ENCODE measurements at regions not wholly inside any gene's neighbourhood (a gene's known extent, or its start where the extent isn't known, plus 50 kb on each side); places are given as distances from the start of the nearest gene placed in this dataset.

GRCh38 chr1:201622353-201622752, 83.4 kb downstream of the NAV1 start:
- Histone ChIP-seq H3K36me3 (ENCODE audit: insufficient read depth) (no peaks in the 10 kb centered on the region), H3K4me1 (ENCODE audit: insufficient read depth) (peaks cover 1% of the 10 kb centered on the region), H3K27ac (ENCODE audit: low read depth) (no peak overlapping the region), H3K4me3 (ENCODE audit: low read depth, low read length) (no peak overlapping the region)
- 80% methylated on average over 4 of the region's 4 CpGs for WGBS
- DNase-seq (ENCODE audit: extremely low spot score), result no peak

GRCh38 chr1:201622824-201623223, 83.9 kb downstream of the NAV1 start:
- Histone ChIP-seq H3K36me3 (ENCODE audit: insufficient read depth) (no peaks in the 10 kb centered on the region), H3K4me3 (ENCODE audit: low read depth, low read length) (no peak overlapping the region), H3K4me1 (ENCODE audit: insufficient read depth) (peaks cover 1% of the 10 kb centered on the region), H3K27ac (ENCODE audit: low read depth) (no peak overlapping the region)
- 92% methylated on average over 15 of the region's 15 CpGs for WGBS
- no peak for DNase-seq (ENCODE audit: extremely low spot score)

DNA sequence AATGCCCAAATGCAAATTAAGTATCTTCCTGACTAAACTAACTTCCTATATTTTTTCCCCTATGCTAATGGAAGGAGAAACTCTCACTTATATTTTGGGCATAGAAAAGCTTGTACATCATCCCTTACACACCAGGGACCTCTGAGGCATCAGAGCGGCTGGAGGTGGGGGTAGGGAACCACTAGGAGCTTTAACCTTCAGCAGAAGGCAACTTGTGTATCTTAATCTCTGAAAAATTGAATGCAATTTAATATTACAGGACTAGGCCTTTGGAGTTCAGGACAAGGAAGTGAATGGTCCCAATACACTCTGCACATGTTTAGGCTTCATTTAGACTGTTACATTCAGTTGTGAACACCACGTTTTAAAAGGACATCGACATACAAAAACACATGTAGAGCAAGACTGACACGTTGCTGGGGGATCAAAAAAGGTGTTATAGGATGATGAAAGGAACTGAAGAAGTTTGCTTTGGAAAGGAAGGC, 85.9 kb downstream of the NAV1 start:
- WGBS, result 74% methylated on average over 4 of the region's 4 CpGs
- Histone ChIP-seq H3K4me3 (ENCODE audit: low read depth, low read length) (no peak overlapping the region), H3K4me1 (ENCODE audit: insufficient read depth) (peaks cover 1% of the 10 kb centered on the region), H3K36me3 (ENCODE audit: insufficient read depth) (no peaks in the 10 kb centered on the region), H3K27ac (ENCODE audit: low read depth) (no peak overlapping the region)
- DNase-seq (ENCODE audit: extremely low spot score), result no peak

GRCh38 chr1:201625226-201625761, 86.4 kb downstream of the NAV1 start:
- 63% methylated on average over 3 of the region's 3 CpGs for WGBS
- DNase-seq (ENCODE audit: extremely low spot score), result no peak

GRCh38 chr1:201625851-201626251, 86.9 kb downstream of the NAV1 start:
- Histone ChIP-seq H3K4me1 (ENCODE audit: insufficient read depth) (no peaks in the 10 kb centered on the region), H3K36me3 (ENCODE audit: insufficient read depth) (no peaks in the 10 kb centered on the region), H3K4me3 (ENCODE audit: low read depth, low read length) (no peak overlapping the region), H3K27ac (ENCODE audit: low read depth) (no peak overlapping the region)
- no peak for DNase-seq (ENCODE audit: extremely low spot score)
- WGBS, result 96% methylated on average over 3 of the region's 3 CpGs

More at GRCh38 chr1:201625226-201625761, 86.4 kb downstream of the NAV1 start:
- Histone ChIP-seq H3K4me1 (ENCODE audit: insufficient read depth) (no peaks in the 10 kb centered on the region), H3K27ac (ENCODE audit: low read depth) (no peak overlapping the region), H3K4me3 (ENCODE audit: low read depth, low read length) (no peak overlapping the region), H3K36me3 (ENCODE audit: insufficient read depth) (no peaks in the 10 kb centered on the region)

- no peak for DNase-seq (ENCODE audit: extremely low spot score)
- Histone ChIP-seq H3K36me3 (ENCODE audit: insufficient read depth) (no peaks in the 10 kb centered on the region), H3K4me3 (ENCODE audit: low read depth, low read length) (no peak overlapping the region), H3K27ac (ENCODE audit: low read depth) (no peak overlapping the region), H3K4me1 (ENCODE audit: insufficient read depth) (no peaks in the 10 kb centered on the region)
- WGBS, result 80% methylated on average over 4 of the region's 4 CpGs
Measured at GRCh38 chr1:201626629-201627275, 87.8 kb downstream of the NAV1 start.

- Histone ChIP-seq H3K4me3 (ENCODE audit: low read depth, low read length) (no peak overlapping the region), H3K36me3 (ENCODE audit: insufficient read depth) (no peaks in the 10 kb centered on the region), H3K27ac (ENCODE audit: low read depth) (no peak overlapping the region), H3K4me1 (ENCODE audit: insufficient read depth) (no peaks in the 10 kb centered on the region)
- WGBS, result 62% methylated on average over 6 of the region's 6 CpGs
- DNase-seq (ENCODE audit: extremely low spot score), result no peak
Measured at GRCh38 chr1:201628490-201628889, 89.6 kb downstream of the NAV1 start.

DNA sequence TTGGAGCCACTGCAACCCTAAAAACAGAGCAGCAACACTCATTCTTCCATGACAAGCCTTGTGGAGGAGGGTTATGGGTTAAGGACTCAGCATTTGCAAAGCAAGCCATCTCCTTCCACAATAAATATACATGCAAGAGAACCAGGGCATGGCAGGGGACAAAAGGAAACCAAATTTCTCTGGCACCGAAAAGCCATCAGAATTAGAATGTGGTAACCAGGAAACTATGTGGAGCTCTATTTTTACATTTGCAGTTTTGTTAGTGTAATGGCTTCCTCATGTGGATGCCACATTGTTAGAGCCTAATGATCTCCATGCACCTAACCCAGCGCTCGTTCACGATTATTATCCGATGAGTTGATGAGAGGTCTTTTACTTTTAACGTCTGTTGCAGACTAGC, 91.7 kb downstream of the NAV1 start:
- no peaks in the 10 kb centered on the region for H3K36me3 ChIP-seq (ENCODE audit: insufficient read depth)
- DNase-seq (ENCODE audit: extremely low spot score), result no peak
- no peak overlapping the region for H3K4me3 ChIP-seq (ENCODE audit: low read depth, low read length)
- no peak overlapping the region for H3K27ac ChIP-seq (ENCODE audit: low read depth)
- no peaks in the 10 kb centered on the region for H3K4me1 ChIP-seq (ENCODE audit: insufficient read depth)
- WGBS, result 70% methylated on average over 6 of the region's 6 CpGs

- no peak overlapping the region for H3K27ac ChIP-seq (ENCODE audit: low read depth)
- H3K36me3 ChIP-seq (ENCODE audit: insufficient read depth), result no peaks in the 10 kb centered on the region
- H3K4me1 ChIP-seq (ENCODE audit: insufficient read depth), result no peaks in the 10 kb centered on the region
- DNase-seq (ENCODE audit: extremely low spot score), result no peak
- WGBS, result 90% methylated on average over 7 of the region's 7 CpGs
- no peak overlapping the region for H3K4me3 ChIP-seq (ENCODE audit: low read depth, low read length)
Measured at GRCh38 chr1:201631037-201631436, 92.1 kb downstream of the NAV1 start.

DNA sequence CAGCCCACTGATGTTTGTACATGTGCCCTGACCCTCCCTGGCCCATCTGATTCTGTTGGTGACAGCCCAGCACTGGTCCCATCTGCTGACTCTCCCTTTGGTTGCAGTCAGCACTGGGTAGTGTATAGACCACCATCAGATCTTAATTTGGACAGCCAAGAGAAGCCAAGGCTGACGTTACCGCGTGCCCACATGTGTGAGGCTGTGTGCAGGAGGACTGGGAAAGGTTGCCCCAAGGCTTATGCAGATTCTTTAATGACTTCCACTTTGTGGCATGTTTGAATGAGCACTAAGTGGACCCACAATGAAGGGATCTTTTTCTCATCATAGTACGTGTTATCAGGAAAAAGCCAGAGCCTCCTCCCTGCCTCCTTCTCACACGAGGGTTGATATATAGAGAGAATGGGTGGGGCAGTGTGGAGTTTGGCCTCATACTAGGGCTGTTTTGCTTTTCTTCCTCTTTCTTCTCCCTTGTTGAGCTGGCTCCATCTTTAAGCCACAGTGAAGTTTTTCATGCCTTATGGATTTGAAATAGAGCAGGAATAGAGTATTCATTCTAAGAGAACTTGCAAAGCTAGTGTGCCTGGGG, 93.5 kb downstream of the NAV1 start:
- Histone ChIP-seq H3K4me1 (ENCODE audit: insufficient read depth) (no peaks in the 10 kb centered on the region), H3K27ac (ENCODE audit: low read depth) (no peak overlapping the region), H3K36me3 (ENCODE audit: insufficient read depth) (no peaks in the 10 kb centered on the region), H3K4me3 (ENCODE audit: low read depth, low read length) (no peak overlapping the region)
- WGBS, result 84% methylated on average over 5 of the region's 5 CpGs
- DNase-seq (ENCODE audit: extremely low spot score), result no peak

DNA sequence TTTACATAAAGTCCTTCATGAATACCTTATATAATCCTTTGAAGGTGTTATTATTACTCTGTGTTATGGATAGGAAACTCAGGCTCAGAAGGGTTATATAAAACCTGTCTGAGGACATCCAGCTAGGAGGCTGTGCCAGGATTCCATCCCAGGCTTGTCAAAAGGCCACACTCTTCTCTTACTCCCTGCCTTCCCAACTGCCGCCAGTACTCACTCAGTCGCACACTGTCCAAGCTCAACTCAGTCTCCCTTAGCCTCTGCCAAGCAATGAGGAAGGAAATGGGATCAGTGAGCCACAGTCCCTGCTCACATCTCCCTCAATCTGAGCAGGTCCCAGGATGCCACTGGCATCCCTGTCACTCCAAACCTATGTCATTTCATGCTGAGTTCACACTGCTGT, 94.4 kb downstream of the NAV1 start:
- no peaks in the 10 kb centered on the region for H3K36me3 ChIP-seq (ENCODE audit: insufficient read depth)
- WGBS, result 70% methylated on average over 2 of the region's 2 CpGs
- no peak overlapping the region for H3K27ac ChIP-seq (ENCODE audit: low read depth)
- no peaks in the 10 kb centered on the region for H3K4me1 ChIP-seq (ENCODE audit: insufficient read depth)
- DNase-seq (ENCODE audit: extremely low spot score), result no peak
- no peak overlapping the region for H3K4me3 ChIP-seq (ENCODE audit: low read depth, low read length)

- whole genome bisulfite sequencing, result 62% methylated on average over 5 of the region's 5 CpGs
- Histone ChIP-seq H3K36me3 (ENCODE audit: insufficient read depth) (no peaks in the 10 kb centered on the region), H3K4me1 (ENCODE audit: insufficient read depth) (no peaks in the 10 kb centered on the region), H3K4me3 (ENCODE audit: low read depth, low read length) (no peak overlapping the region), H3K27ac (ENCODE audit: low read depth) (no peak overlapping the region)
- DNase-seq (ENCODE audit: extremely low spot score), result no peak
Measured at GRCh38 chr1:201633811-201634210, 94.9 kb downstream of the NAV1 start.

DNA sequence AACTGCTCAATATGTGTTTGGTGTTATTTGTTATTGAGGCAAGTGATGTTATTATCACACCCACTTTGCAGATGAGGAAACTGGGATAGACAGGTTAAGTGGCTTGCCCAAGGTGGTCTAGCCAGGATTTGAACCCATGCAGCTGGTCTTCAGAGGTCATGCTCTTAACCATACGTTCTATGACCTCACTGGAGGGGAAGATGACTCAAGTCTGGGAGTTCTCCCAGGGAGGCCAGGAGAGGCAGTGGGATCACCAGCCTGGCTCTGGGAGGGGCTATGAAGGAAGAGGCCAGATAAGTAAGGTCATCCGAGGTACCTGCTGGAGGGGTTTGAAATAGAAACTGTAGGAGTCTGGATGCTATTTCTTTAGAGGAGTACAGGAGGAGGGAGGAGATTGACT, 95.3 kb downstream of the NAV1 start:
- no peak for DNase-seq (ENCODE audit: extremely low spot score)
- Histone ChIP-seq H3K27ac (ENCODE audit: low read depth) (no peak overlapping the region), H3K4me3 (ENCODE audit: low read depth, low read length) (no peak overlapping the region), H3K36me3 (ENCODE audit: insufficient read depth) (no peaks in the 10 kb centered on the region), H3K4me1 (ENCODE audit: insufficient read depth) (no peaks in the 10 kb centered on the region)
- 69% methylated on average over 2 of the region's 2 CpGs for WGBS

DNA sequence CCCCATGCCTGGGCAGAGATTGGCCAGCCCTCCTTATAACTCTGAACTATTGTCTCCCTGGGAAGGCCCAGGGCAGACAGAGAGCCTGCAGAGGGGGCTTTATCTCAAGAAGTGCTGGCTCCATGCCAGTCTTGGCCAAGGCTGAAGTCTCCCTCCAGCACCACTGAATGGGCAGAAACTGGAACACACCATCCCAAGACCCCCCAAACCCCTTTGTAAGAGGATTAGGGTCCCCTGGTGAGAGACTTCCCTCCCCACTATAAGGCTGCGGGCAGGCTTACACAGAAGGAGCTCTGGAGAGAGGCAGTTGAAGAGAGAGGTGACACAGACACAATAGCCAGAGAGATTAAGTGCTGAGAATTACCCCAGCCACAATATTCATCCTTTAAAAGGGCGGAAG, 97.2 kb downstream of the NAV1 start:
- no peaks in the 10 kb centered on the region for H3K4me1 ChIP-seq (ENCODE audit: insufficient read depth)

More for the DNA sequence above, 97.2 kb downstream of the NAV1 start:
- 89% methylated on average over 2 of the region's 2 CpGs for WGBS
- no peaks in the 10 kb centered on the region for H3K36me3 ChIP-seq (ENCODE audit: insufficient read depth)
- no peak for DNase-seq (ENCODE audit: extremely low spot score)
- no peak overlapping the region for H3K4me3 ChIP-seq (ENCODE audit: low read depth, low read length)
- no peak overlapping the region for H3K27ac ChIP-seq (ENCODE audit: low read depth)

Measured in urinary bladder (tissue), 3 donors.